PC-3 (cell line): ENCODE measurements at regions not wholly inside any gene's neighbourhood (a gene's known extent, or its start where the extent isn't known, plus 50 kb on each side); places are given as distances from the start of the nearest gene placed in this dataset.

Source experiments
- EZH2 ChIP-seq: fragments of 300-600 bp; sonication (generic); IDR thresholded peaks from one replicate; pipeline ENCODE4 v1.6.1; 2017; ENCODE audit warnings: antibody characterized with exemption, mild to moderate bottlenecking, low read length; ENCODE audit not compliant: unreplicated experiment
- EZH2phosphoT487 ChIP-seq: fragments of 300-600 bp; sonication (generic); IDR thresholded peaks from 2 replicates; pipeline ENCODE4 v1.6.1; 2018; ENCODE audit warnings: mild to moderate bottlenecking, antibody characterized with exemption, low read length, borderline replicate concordance
- TF ChIP-seq, protein P1 (sequence below): fragments of 300-600 bp; sonication (generic); conservative IDR thresholded peaks from 2 replicates; pipeline ENCODE4 v1.5.1; 2017; ENCODE audit warnings: antibody characterized with exemption, low read depth, mild to moderate bottlenecking, low read length

DNA sequence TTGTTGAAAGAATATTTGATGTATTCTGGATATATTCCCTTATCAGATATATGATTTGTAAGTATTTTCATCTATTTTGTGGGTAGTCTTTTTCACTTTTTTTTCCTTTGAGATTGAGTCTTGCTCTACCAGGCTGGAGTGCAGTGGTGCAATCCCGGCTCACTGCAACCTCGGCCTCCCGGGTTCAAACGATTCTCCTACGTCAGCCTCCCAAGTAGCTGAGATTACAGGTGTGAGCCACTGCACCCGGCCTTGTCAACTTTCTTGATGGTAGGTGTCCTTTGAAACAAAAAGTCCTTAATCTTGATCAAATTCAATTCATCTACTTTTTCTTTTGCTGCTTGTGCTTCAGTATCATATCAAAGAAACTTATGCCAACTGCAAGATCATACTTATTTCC lies 297.2 kb upstream of the NRSN1 start:
- TF ChIP-seq, protein P1, sequence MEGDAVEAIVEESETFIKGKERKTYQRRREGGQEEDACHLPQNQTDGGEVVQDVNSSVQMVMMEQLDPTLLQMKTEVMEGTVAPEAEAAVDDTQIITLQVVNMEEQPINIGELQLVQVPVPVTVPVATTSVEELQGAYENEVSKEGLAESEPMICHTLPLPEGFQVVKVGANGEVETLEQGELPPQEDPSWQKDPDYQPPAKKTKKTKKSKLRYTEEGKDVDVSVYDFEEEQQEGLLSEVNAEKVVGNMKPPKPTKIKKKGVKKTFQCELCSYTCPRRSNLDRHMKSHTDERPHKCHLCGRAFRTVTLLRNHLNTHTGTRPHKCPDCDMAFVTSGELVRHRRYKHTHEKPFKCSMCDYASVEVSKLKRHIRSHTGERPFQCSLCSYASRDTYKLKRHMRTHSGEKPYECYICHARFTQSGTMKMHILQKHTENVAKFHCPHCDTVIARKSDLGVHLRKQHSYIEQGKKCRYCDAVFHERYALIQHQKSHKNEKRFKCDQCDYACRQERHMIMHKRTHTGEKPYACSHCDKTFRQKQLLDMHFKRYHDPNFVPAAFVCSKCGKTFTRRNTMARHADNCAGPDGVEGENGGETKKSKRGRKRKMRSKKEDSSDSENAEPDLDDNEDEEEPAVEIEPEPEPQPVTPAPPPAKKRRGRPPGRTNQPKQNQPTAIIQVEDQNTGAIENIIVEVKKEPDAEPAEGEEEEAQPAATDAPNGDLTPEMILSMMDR = no peak
- no peak for TF ChIP-seq EZH2
- no peak for TF ChIP-seq EZH2phosphoT487
